ENCODE measurements at regions not wholly inside any gene's neighbourhood (a gene's known extent, or its start where the extent isn't known, plus 50 kb on each side); places are given as distances from the start of the nearest gene placed in this dataset.

- TF ChIP-seq, protein P1, sequence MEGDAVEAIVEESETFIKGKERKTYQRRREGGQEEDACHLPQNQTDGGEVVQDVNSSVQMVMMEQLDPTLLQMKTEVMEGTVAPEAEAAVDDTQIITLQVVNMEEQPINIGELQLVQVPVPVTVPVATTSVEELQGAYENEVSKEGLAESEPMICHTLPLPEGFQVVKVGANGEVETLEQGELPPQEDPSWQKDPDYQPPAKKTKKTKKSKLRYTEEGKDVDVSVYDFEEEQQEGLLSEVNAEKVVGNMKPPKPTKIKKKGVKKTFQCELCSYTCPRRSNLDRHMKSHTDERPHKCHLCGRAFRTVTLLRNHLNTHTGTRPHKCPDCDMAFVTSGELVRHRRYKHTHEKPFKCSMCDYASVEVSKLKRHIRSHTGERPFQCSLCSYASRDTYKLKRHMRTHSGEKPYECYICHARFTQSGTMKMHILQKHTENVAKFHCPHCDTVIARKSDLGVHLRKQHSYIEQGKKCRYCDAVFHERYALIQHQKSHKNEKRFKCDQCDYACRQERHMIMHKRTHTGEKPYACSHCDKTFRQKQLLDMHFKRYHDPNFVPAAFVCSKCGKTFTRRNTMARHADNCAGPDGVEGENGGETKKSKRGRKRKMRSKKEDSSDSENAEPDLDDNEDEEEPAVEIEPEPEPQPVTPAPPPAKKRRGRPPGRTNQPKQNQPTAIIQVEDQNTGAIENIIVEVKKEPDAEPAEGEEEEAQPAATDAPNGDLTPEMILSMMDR (optimal IDR thresholded peaks at IDR 0.05 in 1 of 3, IDR thresholded peaks at IDR 0.05 in 1 of 3, conservative IDR thresholded peaks at IDR 0.05 in 1 of 3; ENCODE audit: extremely low read depth in 1 of 3, insufficient read depth in 2 of 3, low read length in 3 of 3), result no peak
- TF ChIP-seq EZH2 (IDR thresholded peaks at IDR 0.05; ENCODE audit: low read length), result no peak
Observed at GRCh38 chr5:167843881-167844572, 447.4 kb upstream of the WWC1 start.

Measured in keratinocyte (primary cell).